GM19043 (cell line): ENCODE measurements at regions not wholly inside any gene's neighbourhood (a gene's known extent, or its start where the extent isn't known, plus 50 kb on each side); places are given as distances from the start of the nearest gene placed in this dataset.
"Not testable (repeated sequence)": the region's sequence is repeated elsewhere in the genome, so short reads cannot be mapped to it uniquely, and the experiment has no call there.

ENCODE experiments used
- ATAC-seq: cut with Tn5 transposase; IDR thresholded peaks from one replicate; pipeline ENCODE4 v1.9.1; 2021; ENCODE audit warnings: low read depth; ENCODE audit not compliant: unreplicated experiment

- ATAC-seq = no peak
Measured at GRCh38 chr4:126183206-126183605, 868.5 kb downstream of the FAT4 start.

- ATAC-seq = no peak
Measured at GRCh38 chr4:126191536-126191935, 876.8 kb downstream of the FAT4 start.

- no peak for ATAC-seq
Measured at GRCh38 chr4:126192506-126192905, 877.8 kb downstream of the FAT4 start.

- not testable (repeated sequence) for ATAC-seq
Measured at GRCh38 chr4:126201251-126202138, 886.7 kb downstream of the FAT4 start.

- no peak for ATAC-seq
Measured at GRCh38 chr4:126202226-126202625, 887.5 kb downstream of the FAT4 start.

GRCh38 chr4:126207910-126208309 is 893.2 kb downstream of the FAT4 start:
- no peak for ATAC-seq

- no peak for ATAC-seq
Measured at GRCh38 chr4:126209147-126209546, 894.4 kb downstream of the FAT4 start.

GRCh38 chr4:126213996-126214395 is 899.2 kb downstream of the FAT4 start:
- no peak for ATAC-seq

- ATAC-seq = no peak
Measured at GRCh38 chr4:126215759-126216158, 901.0 kb downstream of the FAT4 start.

GRCh38 chr4:126216611-126217010 is 901.9 kb downstream of the FAT4 start:
- no peak for ATAC-seq

- no peak for ATAC-seq
Measured at GRCh38 chr4:126221282-126221681, 906.5 kb downstream of the FAT4 start.

- ATAC-seq = no peak
Measured at GRCh38 chr4:126221717-126222340, 907.1 kb downstream of the FAT4 start.

- ATAC-seq = peak; percentile 59
Measured at GRCh38 chr4:126223784-126224407, 909.1 kb downstream of the FAT4 start.

GRCh38 chr4:126227428-126227827 is 912.7 kb downstream of the FAT4 start:
- ATAC-seq = no peak

- ATAC-seq = no peak
Measured at GRCh38 chr4:126230269-126230668, 915.5 kb downstream of the FAT4 start.

GRCh38 chr4:126233483-126233882 is 918.7 kb downstream of the FAT4 start:
- ATAC-seq = no peak

- ATAC-seq = no peak
Measured at GRCh38 chr4:126238013-126238412, 923.3 kb downstream of the FAT4 start.

GRCh38 chr4:126241634-126242033 is 926.9 kb downstream of the FAT4 start:
- no peak for ATAC-seq

- ATAC-seq = no peak
Measured at GRCh38 chr4:126242679-126243390, 928.1 kb downstream of the FAT4 start.

- no peak for ATAC-seq
Measured at GRCh38 chr4:126247409-126247808, 932.7 kb downstream of the FAT4 start.

- no peak for ATAC-seq
Measured at GRCh38 chr4:126250006-126250405, 935.3 kb downstream of the FAT4 start.
